Chondrocyte (in vitro differentiated cells): ENCODE measurements at regions not wholly inside any gene's neighbourhood (a gene's known extent, or its start where the extent isn't known, plus 50 kb on each side); places are given as distances from the start of the nearest gene placed in this dataset.

Experiments
- DNase-seq: peaks from one replicate; pipeline ENCODE4 v3.0.0; 2021; ENCODE audit warnings: mixed read lengths, low spot score
- H3K27ac Mint-ChIP-seq: one replicate; pipeline ENCODE4 v1.8.0; 2021; ENCODE audit warnings: mild to moderate bottlenecking, moderate library complexity, mixed read lengths; ENCODE audit not compliant: unreplicated experiment
- H3K27me3 Mint-ChIP-seq: 2 replicates; pipeline ENCODE4 v1.8.0; 2021; ENCODE audit warnings: low read depth, mixed read lengths
- H3K36me3 Mint-ChIP-seq: 2 replicates; pipeline ENCODE4 v1.8.0; 2021; ENCODE audit warnings: low read depth, mixed read lengths
- H3K4me1 Mint-ChIP-seq: 2 replicates; pipeline ENCODE4 v1.8.0; 2021; ENCODE audit warnings: low read depth, mild to moderate bottlenecking, mixed read lengths
- H3K4me3 Mint-ChIP-seq: one replicate; pipeline ENCODE4 v1.8.0; 2021; ENCODE audit warnings: mild to moderate bottlenecking, moderate library complexity, mixed read lengths; ENCODE audit not compliant: unreplicated experiment
- H3K9me3 Mint-ChIP-seq: 2 replicates; pipeline ENCODE4 v1.8.0; 2021; ENCODE audit warnings: low read depth, mixed read lengths
- CTCF ChIP-seq: fragments of 200-600 bp; sonication (generic); IDR thresholded peaks from 2 replicates; pipeline ENCODE4 v1.5.0; 2021; ENCODE audit warnings: antibody characterized with exemption, mild to moderate bottlenecking, moderate library complexity

GRCh38 chr22:23522623-23523251 is 57.4 kb downstream of the IGLL1 start:
- Mint-ChIP-seq H3K27ac (peak overlapping the region; percentile 22), H3K27me3 (no peaks in the 10 kb centered on the region), H3K4me1 (peaks cover 18% of the 10 kb centered on the region), H3K36me3 (peaks cover 3% of the 10 kb centered on the region), H3K9me3 (no peaks in the 10 kb centered on the region), H3K4me3 (peak overlapping the region; percentile 63)
- peak; percentile 43 for DNase-seq
- TF ChIP-seq CTCF: no peak

- peak overlapping the region; percentile 70 for H3K4me3 Mint-ChIP-seq
- no peaks in the 10 kb centered on the region for H3K9me3 Mint-ChIP-seq
- H3K27ac Mint-ChIP-seq: peak overlapping the region; percentile 94
- DNase-seq: peak; percentile 96
- TF ChIP-seq CTCF: peak; percentile 34
- peaks cover 3% of the 10 kb centered on the region for H3K36me3 Mint-ChIP-seq
- H3K4me1 Mint-ChIP-seq: peaks cover 18% of the 10 kb centered on the region
- no peaks in the 10 kb centered on the region for H3K27me3 Mint-ChIP-seq
Observed at GRCh38 chr22:23521441-23522113, 58.5 kb downstream of the IGLL1 start.

- TF ChIP-seq CTCF: no peak
Observed at GRCh38 chr22:23520863-23521440, 59.1 kb downstream of the IGLL1 start.

GRCh38 chr22:23519442-23520157 is 60.5 kb downstream of the IGLL1 start:
- Mint-ChIP-seq H3K4me1 (peaks cover 18% of the 10 kb centered on the region), H3K27ac (no peak overlapping the region), H3K4me3 (no peak overlapping the region), H3K9me3 (no peaks in the 10 kb centered on the region), H3K27me3 (no peaks in the 10 kb centered on the region), H3K36me3 (no peaks in the 10 kb centered on the region)
- no peak for TF ChIP-seq CTCF
- DNase-seq: peak; percentile 54

More at GRCh38 chr22:23520863-23521440, 59.1 kb downstream of the IGLL1 start:
- H3K27ac Mint-ChIP-seq: peak overlapping the region; percentile 94
- peak overlapping the region; percentile 70 for H3K4me3 Mint-ChIP-seq
- peaks cover 18% of the 10 kb centered on the region for H3K4me1 Mint-ChIP-seq
- no peaks in the 10 kb centered on the region for H3K9me3 Mint-ChIP-seq
- peaks cover 3% of the 10 kb centered on the region for H3K36me3 Mint-ChIP-seq
- H3K27me3 Mint-ChIP-seq: no peaks in the 10 kb centered on the region
- DNase-seq: peak; percentile 77
